ENCODE measurements at regions not wholly inside any gene's neighbourhood (a gene's known extent, or its start where the extent isn't known, plus 50 kb on each side); places are given as distances from the start of the nearest gene placed in this dataset.
A peak's percentile ranks its signal among the peaks of the same experiment; 100 is the strongest.

DNA sequence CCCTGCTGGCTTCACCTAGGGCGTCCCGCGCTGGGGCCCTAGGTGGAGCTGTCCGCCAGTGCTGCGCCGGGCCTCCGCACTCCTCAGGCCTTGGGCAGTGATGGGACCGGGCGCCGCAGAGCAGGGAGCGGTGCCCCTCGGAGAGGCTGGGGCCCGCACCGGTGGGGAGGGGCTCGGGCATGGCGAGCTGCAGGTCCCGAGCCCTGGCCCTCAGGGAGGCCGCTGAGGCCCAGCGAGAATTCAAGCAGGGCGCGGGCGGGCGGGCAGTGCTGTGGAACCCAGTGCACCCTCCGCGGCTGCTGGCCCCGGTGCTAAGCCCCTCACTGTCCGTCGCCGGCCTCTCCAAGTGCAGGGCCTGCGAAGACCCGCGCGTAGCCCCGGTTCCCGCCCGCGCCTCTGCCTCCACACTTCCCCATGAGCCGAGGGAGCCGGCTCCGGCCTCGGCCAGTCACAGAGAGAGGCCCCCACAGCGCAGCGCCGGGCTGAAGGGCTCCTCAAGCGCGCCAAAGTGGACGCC, 565.1 kb upstream of the NDST4 start:
- CTCF ChIA-PET (ENCODE audit: low intra/inter-chr PET ratio, low total read pairs) = no interaction called here

More for the DNA sequence above, 565.1 kb upstream of the NDST4 start:
- in situ Hi-C loops (cut with HindIII; ENCODE audit: extremely low pct_ligation_motif_present, low pct_unique_long_range_greater_than_20kb) (no loop called here), intact Hi-C loops (cut with micrococcal nuclease; ENCODE audit: unreplicated experiment) (no loop called here)
- DNase-seq (ENCODE audit: low spot score) (no peak), ATAC-seq (peak; percentile 52), FAIRE-seq (no peak)
- TF ChIP-seq BRD4 (CRISPR knock-in tag; IDR thresholded peaks at IDR 0.05) (no peak), RCOR2 (CRISPR knock-in tag; IDR thresholded peaks at IDR 0.05) (no peak), MIER2 (CRISPR knock-in tag; IDR thresholded peaks at IDR 0.05) (no peak), HNRNPL (IDR thresholded peaks at IDR 0.05; ENCODE audit: low read depth, low read length) (no peak), ARNTL (CRISPR knock-in tag; IDR thresholded peaks at IDR 0.05) (no peak), ZNF335 (CRISPR knock-in tag; IDR thresholded peaks at IDR 0.05) (no peak), ERF (CRISPR knock-in tag; IDR thresholded peaks at IDR 0.05) (no peak), ZNF782 (CRISPR knock-in tag; IDR thresholded peaks at IDR 0.05; ENCODE audit: borderline replicate concordance) (no peak)
- TF ChIP-seq, protein P1, sequence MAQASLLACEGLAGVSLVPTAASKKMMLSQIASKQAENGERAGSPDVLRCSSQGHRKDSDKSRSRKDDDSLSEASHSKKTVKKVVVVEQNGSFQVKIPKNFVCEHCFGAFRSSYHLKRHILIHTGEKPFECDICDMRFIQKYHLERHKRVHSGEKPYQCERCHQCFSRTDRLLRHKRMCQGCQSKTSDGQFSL (CRISPR knock-in tag; IDR thresholded peaks at IDR 0.05) = no peak
- TF ChIP-seq, protein P2, sequence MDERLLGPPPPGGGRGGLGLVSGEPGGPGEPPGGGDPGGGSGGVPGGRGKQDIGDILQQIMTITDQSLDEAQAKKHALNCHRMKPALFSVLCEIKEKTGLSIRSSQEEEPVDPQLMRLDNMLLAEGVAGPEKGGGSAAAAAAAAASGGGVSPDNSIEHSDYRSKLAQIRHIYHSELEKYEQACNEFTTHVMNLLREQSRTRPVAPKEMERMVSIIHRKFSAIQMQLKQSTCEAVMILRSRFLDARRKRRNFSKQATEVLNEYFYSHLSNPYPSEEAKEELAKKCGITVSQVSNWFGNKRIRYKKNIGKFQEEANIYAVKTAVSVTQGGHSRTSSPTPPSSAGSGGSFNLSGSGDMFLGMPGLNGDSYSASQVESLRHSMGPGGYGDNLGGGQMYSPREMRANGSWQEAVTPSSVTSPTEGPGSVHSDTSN (CRISPR knock-in tag; IDR thresholded peaks at IDR 0.05) = no peak
- TF ChIP-seq, protein P3, sequence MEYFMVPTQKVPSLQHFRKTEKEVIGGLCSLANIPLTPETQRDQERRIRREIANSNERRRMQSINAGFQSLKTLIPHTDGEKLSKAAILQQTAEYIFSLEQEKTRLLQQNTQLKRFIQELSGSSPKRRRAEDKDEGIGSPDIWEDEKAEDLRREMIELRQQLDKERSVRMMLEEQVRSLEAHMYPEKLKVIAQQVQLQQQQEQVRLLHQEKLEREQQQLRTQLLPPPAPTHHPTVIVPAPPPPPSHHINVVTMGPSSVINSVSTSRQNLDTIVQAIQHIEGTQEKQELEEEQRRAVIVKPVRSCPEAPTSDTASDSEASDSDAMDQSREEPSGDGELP (IDR thresholded peaks at IDR 0.05; ENCODE audit: borderline replicate concordance, low read depth) = no peak
- Histone ChIP-seq H3K27ac (ENCODE audit: extremely low read length, insufficient read depth, low read length) (no peak overlapping the region), H4K20me1 (ENCODE audit: insufficient read depth, low read length) (no peaks in the 10 kb centered on the region), H3K9me3 (ENCODE audit: low read length) (no peaks in the 10 kb centered on the region), H3K79me2 (ENCODE audit: insufficient read depth, low read length) (no peaks in the 10 kb centered on the region), H3K9ac (ENCODE audit: insufficient read depth, low read depth, low read length) (no peak overlapping the region), H3K4me1 (ENCODE audit: insufficient read depth, low read length) (no peaks in the 10 kb centered on the region), H3K4me2 (ENCODE audit: low read depth, low read length) (no peak overlapping the region), H2AFZ (ENCODE audit: low read length) (no peak overlapping the region), H3K36me3 (replicated peaks in 1 of 2; ENCODE audit: control insufficient read depth in 1 of 2, insufficient read depth in 2 of 2, low read length in 2 of 2) (no peaks in the 10 kb centered on the region), H3K4me3 (replicated peaks in 1 of 3; ENCODE audit: insufficient read depth in 1 of 3, low read depth in 2 of 3, low read length in 3 of 3) (no peak overlapping the region), H3K27me3 (ENCODE audit: control insufficient read depth in 1 of 2, insufficient read depth in 2 of 2, low read length in 2 of 2) (no peaks in the 10 kb centered on the region)
- BruUV-seq (replicated peaks) = no TSS peak
- POLR2A ChIA-PET = no interaction called here
- WGBS (ENCODE audit: low lambda C conversion rate) = 62% methylated on average over 12 of the region's 47 CpGs

Measured in HepG2 (cell line).